Naive B cell (primary cell): ENCODE measurements at regions not wholly inside any gene's neighbourhood (a gene's known extent, or its start where the extent isn't known, plus 50 kb on each side); places are given as distances from the start of the nearest gene placed in this dataset.

ENCODE experiments used
- ATAC-seq, 2 donors: fragments of 150-1000 bp; cut with Tn5 transposase; 2 replicates each; pipeline ENCODE4 v1.10.0; 2021; ENCODE audit warnings: low read depth in 2 of 2, mild to moderate bottlenecking in 2 of 2, moderate library complexity in 2 of 2
- DNase-seq: peaks from one replicate; pipeline ENCODE4 v3.0.0; 2022
- H3K27ac Mint-ChIP-seq, 6 donors: one replicate each; pipeline ENCODE4 v1.8.0; 2020 to 2022; ENCODE audit warnings: mild to moderate bottlenecking in 6 of 6, mixed read lengths in 6 of 6, moderate library complexity in 5 of 6, inconsistent platforms in 2 of 6
- H3K27me3 Mint-ChIP-seq, 3 donors: one replicate each; pipeline ENCODE4 v1.8.0; 2021 to 2022; ENCODE audit warnings: mixed read lengths in 3 of 3, mild to moderate bottlenecking in 1 of 3
- H3K36me3 Mint-ChIP-seq, 2 donors: one replicate each; pipeline ENCODE4 v1.8.0; 2020 to 2022; ENCODE audit warnings: mixed read lengths in 2 of 2, inconsistent platforms in 1 of 2, mild to moderate bottlenecking in 1 of 2
- H3K4me1 Mint-ChIP-seq, 3 donors: one replicate each; pipeline ENCODE4 v1.8.0; 2020 to 2022; ENCODE audit warnings: mixed read lengths in 3 of 3, inconsistent platforms in 1 of 3, mild to moderate bottlenecking in 1 of 3, moderate library complexity in 1 of 3
- H3K4me3 Mint-ChIP-seq, 8 donors: one replicate each; pipeline ENCODE4 v1.8.0; 2020 to 2022; ENCODE audit warnings: mild to moderate bottlenecking in 8 of 8, mixed read lengths in 8 of 8, moderate library complexity in 8 of 8, inconsistent platforms in 2 of 8
- H3K9me3 Mint-ChIP-seq, 7 donors: one replicate each; pipeline ENCODE4 v1.8.0; 2020 to 2022; ENCODE audit warnings: mixed read lengths in 7 of 7, mild to moderate bottlenecking in 5 of 7, inconsistent platforms in 2 of 7, moderate library complexity in 1 of 7

- H3K36me3 Mint-ChIP-seq = no peaks in the 10 kb centered on the region
- H3K27me3 Mint-ChIP-seq = peaks cover 9 to 20% (median 16%) of the 10 kb centered on the region in 3 donors
- no peaks in the 10 kb centered on the region for H3K4me1 Mint-ChIP-seq
- H3K4me3 Mint-ChIP-seq = no peak overlapping the region
- H3K9me3 Mint-ChIP-seq = peaks cover 0 to 8% (median 0%) of the 10 kb centered on the region in 7 donors
- no peak overlapping the region for H3K27ac Mint-ChIP-seq
- ATAC-seq = no peak
- no peak for DNase-seq
Measured at GRCh38 chr16:51755577-51756355, 604.7 kb upstream of the SALL1 start.

- Mint-ChIP-seq H3K27ac (no peak overlapping the region), H3K4me1 (no peaks in the 10 kb centered on the region), H3K4me3 (no peak overlapping the region), H3K9me3 (peaks cover 0 to 8% (median 0%) of the 10 kb centered on the region in 7 donors), H3K27me3 (peaks cover 9 to 20% (median 16%) of the 10 kb centered on the region in 3 donors), H3K36me3 (no peaks in the 10 kb centered on the region)
- DNase-seq (no peak), ATAC-seq (no peak)
Measured at GRCh38 chr16:51755039-51755501, 604.0 kb upstream of the SALL1 start.

GRCh38 chr16:51753467-51754127 lies 602.5 kb upstream of the SALL1 start:
- no peaks in the 10 kb centered on the region for H3K4me1 Mint-ChIP-seq
- no peaks in the 10 kb centered on the region for H3K36me3 Mint-ChIP-seq
- H3K27ac Mint-ChIP-seq = no peak overlapping the region
- H3K4me3 Mint-ChIP-seq = no peak overlapping the region
- H3K27me3 Mint-ChIP-seq = peaks cover 0 to 15% (median 9%) of the 10 kb centered on the region in 3 donors
- H3K9me3 Mint-ChIP-seq = peaks cover 0 to 8% (median 0%) of the 10 kb centered on the region in 7 donors
- no peak for DNase-seq
- no peak for ATAC-seq

GRCh38 chr16:51752438-51752995 lies 601.4 kb upstream of the SALL1 start:
- H3K27ac Mint-ChIP-seq = no peak overlapping the region
- no peak for ATAC-seq
- H3K9me3 Mint-ChIP-seq = peaks cover 0 to 8% (median 3%) of the 10 kb centered on the region in 7 donors
- H3K36me3 Mint-ChIP-seq = no peaks in the 10 kb centered on the region
- H3K27me3 Mint-ChIP-seq = peaks cover 0 to 15% (median 9%) of the 10 kb centered on the region in 3 donors
- DNase-seq = no peak
- H3K4me1 Mint-ChIP-seq = no peaks in the 10 kb centered on the region
- no peak overlapping the region for H3K4me3 Mint-ChIP-seq

GRCh38 chr16:51747329-51747728 lies 596.3 kb upstream of the SALL1 start:
- no peak overlapping the region for H3K27ac Mint-ChIP-seq
- peaks cover 0 to 23% (median 8%) of the 10 kb centered on the region in 7 donors for H3K9me3 Mint-ChIP-seq
- no peak for ATAC-seq
- peaks cover 0 to 4% (median 0%) of the 10 kb centered on the region in 3 donors for H3K27me3 Mint-ChIP-seq
- H3K4me3 Mint-ChIP-seq = no peak overlapping the region
- no peaks in the 10 kb centered on the region for H3K4me1 Mint-ChIP-seq
- DNase-seq = no peak
- no peaks in the 10 kb centered on the region for H3K36me3 Mint-ChIP-seq

- Mint-ChIP-seq H3K9me3 (peaks cover 0 to 6% (median 2%) of the 10 kb centered on the region in 7 donors), H3K4me3 (no peak overlapping the region), H3K27ac (no peak overlapping the region), H3K36me3 (no peaks in the 10 kb centered on the region), H3K4me1 (no peaks in the 10 kb centered on the region), H3K27me3 (no peaks in the 10 kb centered on the region)
- ATAC-seq (no peak), DNase-seq (no peak)
Measured at GRCh38 chr16:51734220-51734619, 583.1 kb upstream of the SALL1 start.

GRCh38 chr16:51733181-51733580 lies 582.1 kb upstream of the SALL1 start:
- H3K36me3 Mint-ChIP-seq = no peaks in the 10 kb centered on the region
- no peak for ATAC-seq
- H3K4me1 Mint-ChIP-seq = no peaks in the 10 kb centered on the region
- no peak overlapping the region for H3K27ac Mint-ChIP-seq
- H3K9me3 Mint-ChIP-seq = peaks cover 0 to 4% (median 1%) of the 10 kb centered on the region in 7 donors
- DNase-seq = no peak
- H3K27me3 Mint-ChIP-seq = no peaks in the 10 kb centered on the region
- no peak overlapping the region for H3K4me3 Mint-ChIP-seq

GRCh38 chr16:51731160-51731559 lies 580.1 kb upstream of the SALL1 start:
- H3K36me3 Mint-ChIP-seq = no peaks in the 10 kb centered on the region
- H3K4me1 Mint-ChIP-seq = no peaks in the 10 kb centered on the region
- no peaks in the 10 kb centered on the region for H3K27me3 Mint-ChIP-seq
- ATAC-seq = no peak
- H3K4me3 Mint-ChIP-seq = no peak overlapping the region
- H3K27ac Mint-ChIP-seq = no peak overlapping the region
- DNase-seq = no peak
- H3K9me3 Mint-ChIP-seq = peaks cover 0 to 4% (median 2%) of the 10 kb centered on the region in 7 donors

GRCh38 chr16:51723036-51723724 lies 572.1 kb upstream of the SALL1 start:
- Mint-ChIP-seq H3K36me3 (no peaks in the 10 kb centered on the region), H3K27ac (no peak overlapping the region), H3K9me3 (peaks cover 0 to 5% (median 4%) of the 10 kb centered on the region in 7 donors), H3K27me3 (no peaks in the 10 kb centered on the region), H3K4me3 (no peak overlapping the region), H3K4me1 (no peaks in the 10 kb centered on the region)
- ATAC-seq (no peak), DNase-seq (no peak)

- DNase-seq = no peak
- H3K27ac Mint-ChIP-seq = no peak overlapping the region
- ATAC-seq = no peak
- H3K4me3 Mint-ChIP-seq = no peak overlapping the region
- H3K27me3 Mint-ChIP-seq = no peaks in the 10 kb centered on the region
- H3K36me3 Mint-ChIP-seq = no peaks in the 10 kb centered on the region
- H3K9me3 Mint-ChIP-seq = peaks cover 0 to 5% (median 4%) of the 10 kb centered on the region in 7 donors
- H3K4me1 Mint-ChIP-seq = no peaks in the 10 kb centered on the region
Measured at GRCh38 chr16:51722467-51722866, 571.4 kb upstream of the SALL1 start.

GRCh38 chr16:51719376-51719775 lies 568.3 kb upstream of the SALL1 start:
- DNase-seq = no peak
- Mint-ChIP-seq H3K4me1 (no peaks in the 10 kb centered on the region), H3K9me3 (peaks cover 0 to 15% (median 3%) of the 10 kb centered on the region in 7 donors), H3K4me3 (no peak overlapping the region), H3K27me3 (no peaks in the 10 kb centered on the region), H3K27ac (no peak overlapping the region), H3K36me3 (no peaks in the 10 kb centered on the region)
- ATAC-seq = no peak

GRCh38 chr16:51716195-51716594 lies 565.1 kb upstream of the SALL1 start:
- Mint-ChIP-seq H3K27ac (no peak overlapping the region), H3K27me3 (no peaks in the 10 kb centered on the region), H3K4me1 (no peaks in the 10 kb centered on the region), H3K9me3 (peaks cover 0 to 22% (median 3%) of the 10 kb centered on the region in 7 donors), H3K36me3 (no peaks in the 10 kb centered on the region), H3K4me3 (no peak overlapping the region)
- ATAC-seq = no peak
- no peak for DNase-seq

GRCh38 chr16:51713502-51713901 lies 562.4 kb upstream of the SALL1 start:
- no peaks in the 10 kb centered on the region for H3K36me3 Mint-ChIP-seq
- H3K4me1 Mint-ChIP-seq = no peaks in the 10 kb centered on the region
- no peak for DNase-seq
- H3K27ac Mint-ChIP-seq = no peak overlapping the region
- ATAC-seq = no peak
- peaks cover 0 to 28% (median 6%) of the 10 kb centered on the region in 7 donors for H3K9me3 Mint-ChIP-seq
- H3K27me3 Mint-ChIP-seq = peaks cover 0 to under 1% (median 0%) of the 10 kb centered on the region in 3 donors
- no peak overlapping the region for H3K4me3 Mint-ChIP-seq
